ENCODE measurements at regions not wholly inside any gene's neighbourhood (a gene's known extent, or its start where the extent isn't known, plus 50 kb on each side); places are given as distances from the start of the nearest gene placed in this dataset.

- ATAC-seq (ENCODE audit: insufficient read depth, low read depth) (no peak), DNase-seq (no peak)
- no peak for TF ChIP-seq CTCF (IDR thresholded peaks at IDR 0.05; ENCODE audit: borderline replicate concordance, extremely low read depth, low read length, poor library complexity, severe bottlenecking)
- no peak for TF ChIP-seq EZH2 (IDR thresholded peaks at IDR 0.05; ENCODE audit: borderline replicate concordance, low read depth, low read length, severe bottlenecking)
- Histone ChIP-seq H4K20me1 (ENCODE audit: insufficient read depth, low read length) (no peaks in the 10 kb centered on the region), H3K79me2 (ENCODE audit: insufficient read depth, low read length) (no peaks in the 10 kb centered on the region), H3K27ac (ENCODE audit: low read length) (no peak overlapping the region), H3K4me1 (ENCODE audit: insufficient read depth, low read length) (no peaks in the 10 kb centered on the region), H3K4me3 (ENCODE audit: low read depth in 1 of 2, low read length in 2 of 2) (no peak overlapping the region), H3K4me2 (ENCODE audit: insufficient read depth, low read length) (no peak overlapping the region), H3K9me3 (ENCODE audit: insufficient read depth, low read length, severe bottlenecking) (no peaks in the 10 kb centered on the region), H3K27me3 (ENCODE audit: insufficient read depth, low read length, poor library complexity) (no peaks in the 10 kb centered on the region), H3K9ac (ENCODE audit: low read depth, low read length) (no peak overlapping the region), H3K36me3 (ENCODE audit: insufficient read depth, low read length) (no peaks in the 10 kb centered on the region), H2AFZ (ENCODE audit: low read depth, low read length) (no peak overlapping the region)
These were observed 252.2 kb downstream of the FAM43A start for GRCh38 chr3:194937882-194938321.

DNA sequence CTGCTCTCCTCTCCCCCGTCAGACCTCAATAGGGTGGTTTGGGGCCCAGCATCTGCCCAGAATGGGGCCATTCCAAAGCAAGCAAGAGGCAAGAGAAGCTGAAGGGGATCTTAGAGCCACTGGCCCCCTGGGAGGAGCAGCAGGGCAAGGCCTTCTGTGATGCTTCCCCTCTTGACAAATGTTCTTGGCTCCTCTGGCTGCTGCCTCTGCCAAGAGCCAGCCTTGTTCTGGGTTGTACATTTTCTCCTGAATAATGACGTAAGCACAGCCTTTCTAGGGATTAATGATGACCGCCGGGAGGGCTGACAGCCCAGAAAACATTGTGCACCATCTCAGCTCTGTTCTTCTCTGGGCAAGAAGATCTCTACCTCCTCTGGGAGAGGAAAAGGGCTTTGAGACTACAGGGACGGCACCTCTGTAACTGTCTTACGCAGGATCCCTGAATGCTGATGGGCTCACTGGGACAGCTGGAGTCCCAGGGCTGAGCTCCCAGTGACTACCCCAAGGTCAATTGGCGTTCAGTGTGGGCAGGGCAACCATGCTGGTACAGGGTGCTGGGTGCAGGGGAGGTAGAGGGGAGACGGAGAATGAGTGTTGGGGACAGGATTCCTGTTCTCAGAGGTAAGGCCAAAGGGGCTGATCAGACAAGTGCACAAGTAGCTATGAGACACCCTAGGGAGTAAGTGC is 253.3 kb downstream of the FAM43A start:
- DNase-seq = no peak
- Histone ChIP-seq H3K4me1 (ENCODE audit: insufficient read depth, low read length) (no peaks in the 10 kb centered on the region), H3K27ac (ENCODE audit: low read length) (no peak overlapping the region), H3K36me3 (ENCODE audit: insufficient read depth, low read length) (no peaks in the 10 kb centered on the region), H3K9me3 (ENCODE audit: insufficient read depth, low read length, severe bottlenecking) (no peaks in the 10 kb centered on the region), H3K9ac (ENCODE audit: low read depth, low read length) (no peak overlapping the region), H3K27me3 (ENCODE audit: insufficient read depth, low read length, poor library complexity) (no peaks in the 10 kb centered on the region), H3K4me3 (ENCODE audit: low read depth in 1 of 2, low read length in 2 of 2) (no peak overlapping the region), H2AFZ (ENCODE audit: low read depth, low read length) (no peak overlapping the region), H4K20me1 (ENCODE audit: insufficient read depth, low read length) (no peaks in the 10 kb centered on the region; the same call in 1 of the 2 replicates), H3K79me2 (ENCODE audit: insufficient read depth, low read length) (no peaks in the 10 kb centered on the region), H3K4me2 (ENCODE audit: insufficient read depth, low read length) (no peak overlapping the region)
- ATAC-seq (ENCODE audit: insufficient read depth, low read depth) = no peak
- TF ChIP-seq CTCF (IDR thresholded peaks at IDR 0.05; ENCODE audit: borderline replicate concordance, extremely low read depth, low read length, poor library complexity, severe bottlenecking) = no peak
- TF ChIP-seq EZH2 (IDR thresholded peaks at IDR 0.05; ENCODE audit: borderline replicate concordance, low read depth, low read length, severe bottlenecking) = no peak

DNA sequence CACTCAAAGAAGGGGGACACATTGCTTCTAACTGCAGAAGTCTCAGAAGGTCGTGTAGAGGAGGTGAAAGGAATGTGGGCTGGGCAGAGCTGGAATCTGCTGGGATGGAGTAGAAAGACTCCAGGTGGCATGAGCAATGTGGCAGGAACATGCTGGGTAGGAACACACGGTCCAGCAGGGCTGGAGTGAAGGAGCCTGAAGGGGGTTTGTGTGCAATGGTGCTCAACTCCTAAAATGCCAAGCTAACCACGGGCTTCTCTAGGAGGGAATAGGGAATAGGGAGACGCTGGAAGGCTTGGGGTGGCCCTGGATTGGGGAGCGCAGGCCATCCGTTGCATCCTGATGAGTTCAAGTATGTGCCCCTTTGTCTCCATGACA is 253.8 kb downstream of the FAM43A start:
- H3K9ac ChIP-seq (ENCODE audit: low read depth, low read length) = no peak overlapping the region
- ATAC-seq (ENCODE audit: insufficient read depth, low read depth) = no peak
- H3K27me3 ChIP-seq (ENCODE audit: insufficient read depth, low read length, poor library complexity) = no peaks in the 10 kb centered on the region

More for the DNA sequence above, 253.8 kb downstream of the FAM43A start:
- Histone ChIP-seq H3K27ac (ENCODE audit: low read length) (no peak overlapping the region), H3K36me3 (ENCODE audit: insufficient read depth, low read length) (no peaks in the 10 kb centered on the region), H3K4me2 (ENCODE audit: insufficient read depth, low read length) (no peak overlapping the region), H3K4me3 (ENCODE audit: low read depth in 1 of 2, low read length in 2 of 2) (no peak overlapping the region), H3K4me1 (ENCODE audit: insufficient read depth, low read length) (no peaks in the 10 kb centered on the region), H3K9me3 (ENCODE audit: insufficient read depth, low read length, severe bottlenecking) (no peaks in the 10 kb centered on the region), H2AFZ (ENCODE audit: low read depth, low read length) (no peak overlapping the region), H4K20me1 (ENCODE audit: insufficient read depth, low read length) (no peaks in the 10 kb centered on the region; the same call in 1 of the 2 replicates), H3K79me2 (ENCODE audit: insufficient read depth, low read length) (no peaks in the 10 kb centered on the region)
- DNase-seq = no peak
- no peak for TF ChIP-seq CTCF (IDR thresholded peaks at IDR 0.05; ENCODE audit: borderline replicate concordance, extremely low read depth, low read length, poor library complexity, severe bottlenecking)
- no peak for TF ChIP-seq EZH2 (IDR thresholded peaks at IDR 0.05; ENCODE audit: borderline replicate concordance, low read depth, low read length, severe bottlenecking)
